Liver (tissue), 8 donors: ENCODE measurements at regions not wholly inside any gene's neighbourhood (a gene's known extent, or its start where the extent isn't known, plus 50 kb on each side); places are given as distances from the start of the nearest gene placed in this dataset.

Experiments
- DNase-seq: peaks from one replicate; pipeline ENCODE4 v3.0.0-alpha.2; 2017; ENCODE audit warnings: low spot score
- H3K27ac ChIP-seq, 2 donors: one replicate each; pipeline ENCODE4 v1.7.0; 2013; ENCODE audit warnings: inconsistent platforms in 2 of 2, low read length in 2 of 2, control low read depth in 1 of 2, low read depth in 1 of 2, mild to moderate bottlenecking in 1 of 2
- H3K27me3 ChIP-seq, 4 donors: one replicate each; pipeline versions ENCODE4 v1.6.1 to v1.7.0; 2013; ENCODE audit warnings: low read length in 3 of 4, inconsistent platforms in 1 of 4, mild to moderate bottlenecking in 1 of 4, moderate library complexity in 1 of 4; ENCODE audit not compliant: control insufficient read depth in 4 of 4, insufficient read depth in 4 of 4
- H3K36me3 ChIP-seq, 4 donors: one replicate each; pipeline versions ENCODE4 v1.6.1 to v1.7.0; 2013; ENCODE audit warnings: low read length in 3 of 4, mild to moderate bottlenecking in 3 of 4, low read depth in 1 of 4, moderate library complexity in 1 of 4; ENCODE audit not compliant: control insufficient read depth in 4 of 4, insufficient read depth in 3 of 4
- H3K4me1 ChIP-seq, 4 donors: one replicate each; pipeline versions ENCODE4 v1.6.1 to v1.7.0; 2013; ENCODE audit warnings: low read length in 3 of 4, mild to moderate bottlenecking in 3 of 4, moderate library complexity in 1 of 4; ENCODE audit not compliant: control insufficient read depth in 4 of 4, insufficient read depth in 4 of 4
- H3K4me3 ChIP-seq, 3 donors: one replicate each; pipeline versions ENCODE4 v1.6.1 to v1.7.0; 2013; ENCODE audit warnings: low read length in 3 of 3, control low read depth in 1 of 3, low read depth in 1 of 3, mild to moderate bottlenecking in 1 of 3
- H3K9ac ChIP-seq, 2 donors: one replicate each; pipeline ENCODE4 v1.7.0; 2013; ENCODE audit warnings: low read length in 2 of 2, mild to moderate bottlenecking in 2 of 2, moderate library complexity in 2 of 2, control low read depth in 1 of 2, low read depth in 1 of 2
- H3K9me3 ChIP-seq, 4 donors: one replicate each; pipeline versions ENCODE4 v1.6.1 to v1.7.0; 2013; ENCODE audit warnings: low read length in 3 of 4; ENCODE audit not compliant: control insufficient read depth in 4 of 4
- EGR1 ChIP-seq, 2 donors: IDR thresholded peaks; 2 replicates each; pipeline ENCODE4 v1.6.1; 2016 to 2018; ENCODE audit warnings: antibody characterized with exemption in 2 of 2, low read depth in 2 of 2
- FOXA2 ChIP-seq: IDR thresholded peaks from 2 replicates; pipeline ENCODE4 v1.6.1; 2016; ENCODE audit warnings: antibody characterized with exemption
- GABPA ChIP-seq, 2 donors: IDR thresholded peaks in 1 of 2; conservative IDR thresholded peaks in 1 of 2; 2 replicates each; pipeline ENCODE4 v1.6.1; 2016; ENCODE audit warnings: antibody characterized with exemption in 2 of 2, mild to moderate bottlenecking in 1 of 2, moderate library complexity in 1 of 2
- HNF4A ChIP-seq, 2 donors: conservative IDR thresholded peaks; 2 replicates each; pipeline ENCODE4 v1.6.1; 2016; ENCODE audit warnings: antibody characterized with exemption in 2 of 2, mild to moderate bottlenecking in 2 of 2
- JUND ChIP-seq, 2 donors: IDR thresholded peaks; 2 replicates each; pipeline ENCODE4 v1.6.1; 2016; ENCODE audit warnings: antibody characterized with exemption in 2 of 2
- NR2F2 ChIP-seq: IDR thresholded peaks from 2 replicates; pipeline ENCODE4 v1.6.1; 2016; ENCODE audit warnings: antibody characterized with exemption
- RXRA ChIP-seq, 2 donors: IDR thresholded peaks; 2 replicates each; pipeline ENCODE4 v1.6.1; 2017 to 2018; ENCODE audit warnings: antibody characterized with exemption in 2 of 2, mild to moderate bottlenecking in 1 of 2
- SP1 ChIP-seq: IDR thresholded peaks from 2 replicates; pipeline ENCODE4 v1.6.1; 2018; ENCODE audit warnings: antibody characterized with exemption, mild to moderate bottlenecking
- TAF1 ChIP-seq: conservative IDR thresholded peaks from 2 replicates; pipeline ENCODE4 v1.6.1; 2016; ENCODE audit warnings: antibody characterized with exemption, mild to moderate bottlenecking
- YY1 ChIP-seq: IDR thresholded peaks from 2 replicates; pipeline ENCODE4 v1.6.1; 2016; ENCODE audit warnings: antibody characterized with exemption, mild to moderate bottlenecking
- WGBS: extraction: QIAGEN DNeasy Blood & Tissue Kit; methylation state at CpG from one replicate; pipeline ENCODE4 v1.1.7; 2013; 5-methylcytosine and 5-hydroxymethylcytosine counted together
- TF ChIP-seq, protein P1 (sequence below): fragments of 150-350 bp; IDR thresholded peaks from 2 replicates; pipeline ENCODE4 v1.5.1; 2017; ENCODE audit warnings: improper control_type of control experiment, low read depth, low read length; ENCODE audit not compliant: missing input control
- TF ChIP-seq, protein P2 (sequence below): IDR thresholded peaks from 2 replicates; pipeline ENCODE4 v1.6.1; 2016; ENCODE audit warnings: antibody characterized with exemption
- TF ChIP-seq, protein P3 (sequence below): IDR thresholded peaks from 2 replicates; pipeline ENCODE4 v1.6.1; 2016; ENCODE audit warnings: antibody characterized with exemption, mild to moderate bottlenecking
- TF ChIP-seq, protein P4 (sequence below): IDR thresholded peaks from 2 replicates; pipeline ENCODE4 v1.6.1; 2016; ENCODE audit warnings: antibody characterized with exemption
- TF ChIP-seq, protein P5 (sequence below): IDR thresholded peaks from 2 replicates; pipeline ENCODE4 v1.6.1; 2016; ENCODE audit warnings: antibody characterized with exemption
- donor health status: healthy.
- donor health status: healthy.
- donor health status: healthy.
- donor health status: healthy.
- donor health status: healthy.

DNA sequence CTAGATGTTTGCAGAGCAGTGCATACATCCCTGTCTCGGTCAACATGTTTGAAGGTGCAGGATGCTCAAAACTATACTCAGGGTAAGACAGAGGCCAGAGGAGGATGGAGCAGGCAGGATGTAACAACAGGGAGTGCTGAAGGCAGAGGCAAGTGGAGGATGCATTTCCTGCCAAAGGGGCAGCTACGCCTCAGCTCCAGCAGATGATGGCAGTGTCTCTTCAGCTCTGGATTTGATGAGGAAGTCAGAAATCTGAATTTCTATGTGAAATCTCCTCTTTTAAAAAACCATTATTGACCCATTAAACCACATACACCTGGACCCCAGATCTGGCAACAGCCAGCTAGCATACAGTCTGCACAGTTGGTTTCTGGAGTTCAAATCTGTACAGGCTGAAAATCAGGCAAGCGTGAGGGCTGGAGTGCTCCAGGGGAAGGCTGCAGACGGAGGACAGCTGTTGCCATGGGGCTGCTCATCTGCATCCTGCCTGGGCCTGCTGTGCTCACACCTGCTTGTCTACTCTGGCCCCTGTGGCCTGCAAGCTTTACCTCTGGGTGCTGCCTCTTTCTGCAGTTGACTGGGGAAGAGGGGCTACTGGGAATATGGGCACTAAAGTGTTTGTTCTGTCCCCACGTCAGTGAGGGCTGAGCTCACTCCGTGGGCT, 152.9 kb upstream of the SLC28A3 start (continued):
- TF ChIP-seq, protein P1, sequence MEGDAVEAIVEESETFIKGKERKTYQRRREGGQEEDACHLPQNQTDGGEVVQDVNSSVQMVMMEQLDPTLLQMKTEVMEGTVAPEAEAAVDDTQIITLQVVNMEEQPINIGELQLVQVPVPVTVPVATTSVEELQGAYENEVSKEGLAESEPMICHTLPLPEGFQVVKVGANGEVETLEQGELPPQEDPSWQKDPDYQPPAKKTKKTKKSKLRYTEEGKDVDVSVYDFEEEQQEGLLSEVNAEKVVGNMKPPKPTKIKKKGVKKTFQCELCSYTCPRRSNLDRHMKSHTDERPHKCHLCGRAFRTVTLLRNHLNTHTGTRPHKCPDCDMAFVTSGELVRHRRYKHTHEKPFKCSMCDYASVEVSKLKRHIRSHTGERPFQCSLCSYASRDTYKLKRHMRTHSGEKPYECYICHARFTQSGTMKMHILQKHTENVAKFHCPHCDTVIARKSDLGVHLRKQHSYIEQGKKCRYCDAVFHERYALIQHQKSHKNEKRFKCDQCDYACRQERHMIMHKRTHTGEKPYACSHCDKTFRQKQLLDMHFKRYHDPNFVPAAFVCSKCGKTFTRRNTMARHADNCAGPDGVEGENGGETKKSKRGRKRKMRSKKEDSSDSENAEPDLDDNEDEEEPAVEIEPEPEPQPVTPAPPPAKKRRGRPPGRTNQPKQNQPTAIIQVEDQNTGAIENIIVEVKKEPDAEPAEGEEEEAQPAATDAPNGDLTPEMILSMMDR = no peak
- TF ChIP-seq HNF4A (conservative IDR thresholded peaks at IDR 0.05) (no peak), RXRA (IDR thresholded peaks at IDR 0.05) (no peak), NR2F2 (no peak), SP1 (no peak)

DNA sequence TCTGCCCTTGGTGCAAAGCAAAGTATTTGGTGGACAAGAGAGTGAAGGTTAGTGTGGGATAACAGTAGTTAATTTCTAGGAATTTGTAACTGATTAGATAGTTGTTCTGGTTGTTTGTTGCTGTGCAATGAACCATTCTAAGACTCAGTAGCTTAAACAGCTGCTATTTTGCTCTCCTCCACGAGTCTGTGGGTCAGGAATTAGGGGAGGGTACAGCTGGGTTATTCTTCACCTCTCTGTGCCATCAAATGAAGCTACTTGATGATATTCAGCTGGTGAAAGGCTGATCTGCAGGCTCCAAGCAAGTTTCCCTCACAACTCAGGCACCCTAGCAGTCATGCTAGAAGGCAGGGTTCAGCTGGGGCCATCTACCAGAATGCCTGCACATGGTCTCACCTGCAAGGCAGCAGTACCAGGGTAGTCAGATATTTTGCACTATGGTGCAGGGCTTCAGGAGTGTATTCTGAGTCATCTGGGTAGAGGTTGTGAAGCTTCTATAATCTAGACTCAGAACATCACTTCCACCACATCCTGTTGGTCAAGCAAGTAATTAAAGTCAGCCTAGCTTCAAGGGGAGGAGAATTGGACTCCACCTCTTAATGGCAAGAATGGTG, 159.5 kb upstream of the SLC28A3 start:
- H3K27me3 ChIP-seq = peaks cover 0 to 4% (median 0%) of the 10 kb centered on the region in 4 donors
- no peaks in the 10 kb centered on the region for H3K4me1 ChIP-seq
- TF ChIP-seq, protein P2, sequence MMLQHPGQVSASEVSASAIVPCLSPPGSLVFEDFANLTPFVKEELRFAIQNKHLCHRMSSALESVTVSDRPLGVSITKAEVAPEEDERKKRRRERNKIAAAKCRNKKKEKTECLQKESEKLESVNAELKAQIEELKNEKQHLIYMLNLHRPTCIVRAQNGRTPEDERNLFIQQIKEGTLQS = no peak
- TF ChIP-seq, protein P3, sequence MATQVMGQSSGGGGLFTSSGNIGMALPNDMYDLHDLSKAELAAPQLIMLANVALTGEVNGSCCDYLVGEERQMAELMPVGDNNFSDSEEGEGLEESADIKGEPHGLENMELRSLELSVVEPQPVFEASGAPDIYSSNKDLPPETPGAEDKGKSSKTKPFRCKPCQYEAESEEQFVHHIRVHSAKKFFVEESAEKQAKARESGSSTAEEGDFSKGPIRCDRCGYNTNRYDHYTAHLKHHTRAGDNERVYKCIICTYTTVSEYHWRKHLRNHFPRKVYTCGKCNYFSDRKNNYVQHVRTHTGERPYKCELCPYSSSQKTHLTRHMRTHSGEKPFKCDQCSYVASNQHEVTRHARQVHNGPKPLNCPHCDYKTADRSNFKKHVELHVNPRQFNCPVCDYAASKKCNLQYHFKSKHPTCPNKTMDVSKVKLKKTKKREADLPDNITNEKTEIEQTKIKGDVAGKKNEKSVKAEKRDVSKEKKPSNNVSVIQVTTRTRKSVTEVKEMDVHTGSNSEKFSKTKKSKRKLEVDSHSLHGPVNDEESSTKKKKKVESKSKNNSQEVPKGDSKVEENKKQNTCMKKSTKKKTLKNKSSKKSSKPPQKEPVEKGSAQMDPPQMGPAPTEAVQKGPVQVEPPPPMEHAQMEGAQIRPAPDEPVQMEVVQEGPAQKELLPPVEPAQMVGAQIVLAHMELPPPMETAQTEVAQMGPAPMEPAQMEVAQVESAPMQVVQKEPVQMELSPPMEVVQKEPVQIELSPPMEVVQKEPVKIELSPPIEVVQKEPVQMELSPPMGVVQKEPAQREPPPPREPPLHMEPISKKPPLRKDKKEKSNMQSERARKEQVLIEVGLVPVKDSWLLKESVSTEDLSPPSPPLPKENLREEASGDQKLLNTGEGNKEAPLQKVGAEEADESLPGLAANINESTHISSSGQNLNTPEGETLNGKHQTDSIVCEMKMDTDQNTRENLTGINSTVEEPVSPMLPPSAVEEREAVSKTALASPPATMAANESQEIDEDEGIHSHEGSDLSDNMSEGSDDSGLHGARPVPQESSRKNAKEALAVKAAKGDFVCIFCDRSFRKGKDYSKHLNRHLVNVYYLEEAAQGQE = no peak
- TF ChIP-seq NR2F2 (no peak), EGR1 (IDR thresholded peaks at IDR 0.05; ENCODE audit: low read depth in 2 of 2) (no peak), JUND (IDR thresholded peaks at IDR 0.05) (no peak), FOXA2 (no peak), HNF4A (conservative IDR thresholded peaks at IDR 0.05) (no peak), YY1 (no peak)
- TF ChIP-seq, protein P4, sequence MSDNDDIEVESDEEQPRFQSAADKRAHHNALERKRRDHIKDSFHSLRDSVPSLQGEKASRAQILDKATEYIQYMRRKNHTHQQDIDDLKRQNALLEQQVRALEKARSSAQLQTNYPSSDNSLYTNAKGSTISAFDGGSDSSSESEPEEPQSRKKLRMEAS = no peak
- WGBS = 19% methylated on average over 1 of the region's 1 CpG
- H3K36me3 ChIP-seq = no peaks in the 10 kb centered on the region
- no peak overlapping the region for H3K4me3 ChIP-seq
- peaks cover 0 to 3% (median 0%) of the 10 kb centered on the region in 4 donors for H3K9me3 ChIP-seq
- H3K27ac ChIP-seq = no peak overlapping the region
- no peak for DNase-seq
- no peak overlapping the region for H3K9ac ChIP-seq

DNA sequence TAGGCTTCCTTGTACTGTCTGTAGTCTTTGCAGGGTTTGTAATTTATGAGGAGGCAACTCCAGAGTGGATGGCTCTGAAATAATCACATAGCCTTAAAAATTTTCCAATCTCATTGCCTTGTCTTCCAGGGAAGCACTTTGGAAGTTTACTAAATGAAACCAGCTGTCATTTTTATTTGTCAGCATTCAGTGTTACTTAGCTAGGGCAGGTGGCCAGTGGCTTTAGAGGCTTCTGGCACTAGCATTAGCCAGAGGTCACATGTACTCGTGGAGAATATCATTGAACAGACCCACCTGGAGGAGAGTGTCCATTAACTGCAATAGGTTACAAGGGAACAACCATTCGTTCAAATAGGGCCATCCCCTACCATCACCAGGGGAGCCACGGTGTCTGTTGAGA, 160.3 kb upstream of the SLC28A3 start:
- H3K9ac ChIP-seq = no peak overlapping the region
- H3K4me3 ChIP-seq = no peak overlapping the region
- peaks cover 0 to 4% (median 0%) of the 10 kb centered on the region in 4 donors for H3K27me3 ChIP-seq
- no peak for DNase-seq
- no peaks in the 10 kb centered on the region for H3K4me1 ChIP-seq
- H3K36me3 ChIP-seq = no peaks in the 10 kb centered on the region
- 57% methylated on average over 3 of the region's 3 CpGs for WGBS
- no peak overlapping the region for H3K27ac ChIP-seq
- H3K9me3 ChIP-seq = peaks cover 0 to 6% (median under 1%) of the 10 kb centered on the region in 4 donors
- TF ChIP-seq, protein P3 = no peak
- TF ChIP-seq, protein P5, sequence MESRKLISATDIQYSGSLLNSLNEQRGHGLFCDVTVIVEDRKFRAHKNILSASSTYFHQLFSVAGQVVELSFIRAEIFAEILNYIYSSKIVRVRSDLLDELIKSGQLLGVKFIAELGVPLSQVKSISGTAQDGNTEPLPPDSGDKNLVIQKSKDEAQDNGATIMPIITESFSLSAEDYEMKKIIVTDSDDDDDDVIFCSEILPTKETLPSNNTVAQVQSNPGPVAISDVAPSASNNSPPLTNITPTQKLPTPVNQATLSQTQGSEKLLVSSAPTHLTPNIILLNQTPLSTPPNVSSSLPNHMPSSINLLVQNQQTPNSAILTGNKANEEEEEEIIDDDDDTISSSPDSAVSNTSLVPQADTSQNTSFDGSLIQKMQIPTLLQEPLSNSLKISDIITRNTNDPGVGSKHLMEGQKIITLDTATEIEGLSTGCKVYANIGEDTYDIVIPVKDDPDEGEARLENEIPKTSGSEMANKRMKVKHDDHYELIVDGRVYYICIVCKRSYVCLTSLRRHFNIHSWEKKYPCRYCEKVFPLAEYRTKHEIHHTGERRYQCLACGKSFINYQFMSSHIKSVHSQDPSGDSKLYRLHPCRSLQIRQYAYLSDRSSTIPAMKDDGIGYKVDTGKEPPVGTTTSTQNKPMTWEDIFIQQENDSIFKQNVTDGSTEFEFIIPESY = no peak
- TF ChIP-seq, protein P2 = no peak
- TF ChIP-seq GABPA (IDR thresholded peaks at IDR 0.05 in 1 of 2, conservative IDR thresholded peaks at IDR 0.05 in 1 of 2) (no peak), TAF1 (no peak)
